ENCODE measurements at regions not wholly inside any gene's neighbourhood (a gene's known extent, or its start where the extent isn't known, plus 50 kb on each side); places are given as distances from the start of the nearest gene placed in this dataset.

GRCh38 chr5:116897291-116897690 lies 322.7 kb upstream of the SEMA6A start:
- Mint-ChIP-seq H3K27me3 (ENCODE audit: low read depth) (no peaks in the 10 kb centered on the region), H3K36me3 (no peaks in the 10 kb centered on the region), H3K27ac (no peak overlapping the region), H3K9me3 (no peaks in the 10 kb centered on the region), H3K4me3 (no peak overlapping the region), H3K4me1 (peaks cover 20% of the 10 kb centered on the region)
- ATAC-seq = no peak
- ChIA-PET CTCF (no interaction called here), POLR2A (no interaction called here)
- DNase-seq (ENCODE audit: low spot score) = no peak
- TF ChIP-seq ZNF532 (CRISPR knock-in tag; IDR thresholded peaks at IDR 0.05; ENCODE audit: borderline replicate concordance) = no peak
- no peak for TF ChIP-seq SOX15 (CRISPR knock-in tag; IDR thresholded peaks at IDR 0.05)

DNA sequence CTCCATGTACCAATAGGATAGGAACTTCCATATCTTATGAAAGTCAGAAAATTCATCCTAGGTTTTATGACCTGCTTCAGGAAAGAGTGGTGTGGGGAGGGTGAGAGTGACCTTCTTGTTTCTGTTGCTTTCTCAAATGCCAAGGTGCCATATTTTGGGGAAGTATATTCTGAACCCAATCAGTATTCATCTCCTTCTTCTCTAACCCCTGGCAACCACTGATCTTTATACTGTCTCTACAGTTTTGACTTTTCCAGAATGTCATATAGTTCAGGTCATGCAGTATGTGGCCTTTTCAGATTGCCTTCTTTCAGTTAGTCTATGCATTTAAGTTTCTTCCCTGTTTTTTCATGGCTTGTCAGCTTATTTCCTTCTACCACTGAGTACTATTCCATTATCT lies 321.4 kb upstream of the SEMA6A start:
- CTCF ChIA-PET = no interaction called here
- peaks cover 4% of the 10 kb centered on the region; the same call in 1 of the 2 replicates for H3K9me3 Mint-ChIP-seq
- peaks cover 20% of the 10 kb centered on the region for H3K4me1 Mint-ChIP-seq
- TF ChIP-seq ATF1 (CRISPR knock-in tag; IDR thresholded peaks at IDR 0.05) (no peak), GABPB1 (CRISPR knock-in tag; IDR thresholded peaks at IDR 0.05) (no peak), ZNF671 (CRISPR knock-in tag; IDR thresholded peaks at IDR 0.05) (no peak), OVOL2 (CRISPR knock-in tag; IDR thresholded peaks at IDR 0.05; ENCODE audit: borderline replicate concordance) (no peak), CREB1 (CRISPR knock-in tag; IDR thresholded peaks at IDR 0.05) (no peak), PRRX2 (CRISPR knock-in tag; IDR thresholded peaks at IDR 0.05) (no peak), FOXP1 (CRISPR knock-in tag; IDR thresholded peaks at IDR 0.05; ENCODE audit: borderline replicate concordance) (no peak), FOXK1 (CRISPR knock-in tag; IDR thresholded peaks at IDR 0.05) (no peak), NR3C1 (CRISPR knock-in tag; conservative IDR thresholded peaks at IDR 0.05; ENCODE audit: low read depth) (no peak), ZNF423 (CRISPR knock-in tag; IDR thresholded peaks at IDR 0.05) (no peak), ZNF317 (CRISPR knock-in tag; IDR thresholded peaks at IDR 0.05; ENCODE audit: borderline replicate concordance, low read depth) (no peak), TEAD4 (CRISPR knock-in tag; IDR thresholded peaks at IDR 0.05) (no peak)
- TF ChIP-seq, protein P1, sequence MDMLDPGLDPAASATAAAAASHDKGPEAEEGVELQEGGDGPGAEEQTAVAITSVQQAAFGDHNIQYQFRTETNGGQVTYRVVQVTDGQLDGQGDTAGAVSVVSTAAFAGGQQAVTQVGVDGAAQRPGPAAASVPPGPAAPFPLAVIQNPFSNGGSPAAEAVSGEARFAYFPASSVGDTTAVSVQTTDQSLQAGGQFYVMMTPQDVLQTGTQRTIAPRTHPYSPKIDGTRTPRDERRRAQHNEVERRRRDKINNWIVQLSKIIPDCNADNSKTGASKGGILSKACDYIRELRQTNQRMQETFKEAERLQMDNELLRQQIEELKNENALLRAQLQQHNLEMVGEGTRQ (CRISPR knock-in tag; IDR thresholded peaks at IDR 0.05) = no peak
- TF ChIP-seq, protein P2, sequence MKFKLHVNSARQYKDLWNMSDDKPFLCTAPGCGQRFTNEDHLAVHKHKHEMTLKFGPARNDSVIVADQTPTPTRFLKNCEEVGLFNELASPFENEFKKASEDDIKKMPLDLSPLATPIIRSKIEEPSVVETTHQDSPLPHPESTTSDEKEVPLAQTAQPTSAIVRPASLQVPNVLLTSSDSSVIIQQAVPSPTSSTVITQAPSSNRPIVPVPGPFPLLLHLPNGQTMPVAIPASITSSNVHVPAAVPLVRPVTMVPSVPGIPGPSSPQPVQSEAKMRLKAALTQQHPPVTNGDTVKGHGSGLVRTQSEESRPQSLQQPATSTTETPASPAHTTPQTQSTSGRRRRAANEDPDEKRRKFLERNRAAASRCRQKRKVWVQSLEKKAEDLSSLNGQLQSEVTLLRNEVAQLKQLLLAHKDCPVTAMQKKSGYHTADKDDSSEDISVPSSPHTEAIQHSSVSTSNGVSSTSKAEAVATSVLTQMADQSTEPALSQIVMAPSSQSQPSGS (CRISPR knock-in tag; IDR thresholded peaks at IDR 0.05; ENCODE audit: borderline replicate concordance, low read depth) = no peak
- TF ChIP-seq, protein P3, sequence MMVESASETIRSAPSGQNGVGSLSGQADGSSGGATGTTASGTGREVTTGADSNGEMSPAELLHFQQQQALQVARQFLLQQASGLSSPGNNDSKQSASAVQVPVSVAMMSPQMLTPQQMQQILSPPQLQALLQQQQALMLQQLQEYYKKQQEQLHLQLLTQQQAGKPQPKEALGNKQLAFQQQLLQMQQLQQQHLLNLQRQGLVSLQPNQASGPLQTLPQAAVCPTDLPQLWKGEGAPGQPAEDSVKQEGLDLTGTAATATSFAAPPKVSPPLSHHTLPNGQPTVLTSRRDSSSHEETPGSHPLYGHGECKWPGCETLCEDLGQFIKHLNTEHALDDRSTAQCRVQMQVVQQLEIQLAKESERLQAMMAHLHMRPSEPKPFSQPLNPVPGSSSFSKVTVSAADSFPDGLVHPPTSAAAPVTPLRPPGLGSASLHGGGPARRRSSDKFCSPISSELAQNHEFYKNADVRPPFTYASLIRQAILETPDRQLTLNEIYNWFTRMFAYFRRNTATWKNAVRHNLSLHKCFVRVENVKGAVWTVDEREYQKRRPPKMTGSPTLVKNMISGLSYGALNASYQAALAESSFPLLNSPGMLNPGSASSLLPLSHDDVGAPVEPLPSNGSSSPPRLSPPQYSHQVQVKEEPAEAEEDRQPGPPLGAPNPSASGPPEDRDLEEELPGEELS (CRISPR knock-in tag; IDR thresholded peaks at IDR 0.05) = no peak
- TF ChIP-seq, protein P4, sequence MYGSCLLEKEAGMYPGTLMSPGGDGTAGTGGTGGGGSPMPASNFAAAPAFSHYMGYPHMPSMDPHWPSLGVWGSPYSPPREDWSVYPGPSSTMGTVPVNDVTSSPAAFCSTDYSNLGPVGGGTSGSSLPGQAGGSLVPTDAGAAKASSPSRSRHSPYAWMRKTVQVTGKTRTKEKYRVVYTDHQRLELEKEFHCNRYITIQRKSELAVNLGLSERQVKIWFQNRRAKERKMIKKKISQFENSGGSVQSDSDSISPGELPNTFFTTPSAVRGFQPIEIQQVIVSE (CRISPR knock-in tag; IDR thresholded peaks at IDR 0.05; ENCODE audit: borderline replicate concordance) = no peak
- DNase-seq (ENCODE audit: low spot score) (no peak), ATAC-seq (no peak)
- H3K27me3 Mint-ChIP-seq (ENCODE audit: low read depth) = no peaks in the 10 kb centered on the region
- H3K36me3 Mint-ChIP-seq = peaks cover 3% of the 10 kb centered on the region; the same call in 1 of the 2 replicates
- POLR2A ChIA-PET = no interaction called here
- no peak overlapping the region for H3K27ac Mint-ChIP-seq
- no peak overlapping the region for H3K4me3 Mint-ChIP-seq
